WI38 (cell line): ENCODE measurements at regions not wholly inside any gene's neighbourhood (a gene's known extent, or its start where the extent isn't known, plus 50 kb on each side); places are given as distances from the start of the nearest gene placed in this dataset.

Experiments
- H3K4me3 ChIP-seq: 2 replicates; pipeline ENCODE4 v1.5.1; 2011; ENCODE audit warnings: low read depth, mild to moderate bottlenecking, control low read depth, low read length
- TF ChIP-seq, protein P1 (sequence below): IDR thresholded peaks from 2 replicates; pipeline ENCODE4 v1.5.1; 2012; ENCODE audit warnings: low read depth, mild to moderate bottlenecking, control low read depth, low read length

DNA sequence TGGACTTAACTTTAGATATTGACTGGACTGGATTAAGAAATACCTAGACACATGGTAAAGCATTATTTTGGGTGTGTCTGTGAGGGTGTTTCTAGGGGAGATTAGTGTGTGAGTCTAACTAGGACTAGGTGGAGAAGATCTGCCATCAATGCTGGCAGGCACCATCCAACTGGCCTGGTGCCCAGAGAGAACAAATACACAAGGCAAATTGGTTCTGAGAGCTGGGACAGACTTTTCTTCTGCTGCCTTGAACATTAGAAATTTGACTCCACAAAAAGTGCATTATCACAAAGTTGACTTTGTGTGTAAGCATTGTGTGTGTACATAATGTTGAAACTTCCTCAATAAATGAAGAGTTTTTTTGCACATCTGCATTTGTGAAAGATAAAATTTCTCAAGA lies 522.1 kb downstream of the SUCLA2 start:
- TF ChIP-seq, protein P1, sequence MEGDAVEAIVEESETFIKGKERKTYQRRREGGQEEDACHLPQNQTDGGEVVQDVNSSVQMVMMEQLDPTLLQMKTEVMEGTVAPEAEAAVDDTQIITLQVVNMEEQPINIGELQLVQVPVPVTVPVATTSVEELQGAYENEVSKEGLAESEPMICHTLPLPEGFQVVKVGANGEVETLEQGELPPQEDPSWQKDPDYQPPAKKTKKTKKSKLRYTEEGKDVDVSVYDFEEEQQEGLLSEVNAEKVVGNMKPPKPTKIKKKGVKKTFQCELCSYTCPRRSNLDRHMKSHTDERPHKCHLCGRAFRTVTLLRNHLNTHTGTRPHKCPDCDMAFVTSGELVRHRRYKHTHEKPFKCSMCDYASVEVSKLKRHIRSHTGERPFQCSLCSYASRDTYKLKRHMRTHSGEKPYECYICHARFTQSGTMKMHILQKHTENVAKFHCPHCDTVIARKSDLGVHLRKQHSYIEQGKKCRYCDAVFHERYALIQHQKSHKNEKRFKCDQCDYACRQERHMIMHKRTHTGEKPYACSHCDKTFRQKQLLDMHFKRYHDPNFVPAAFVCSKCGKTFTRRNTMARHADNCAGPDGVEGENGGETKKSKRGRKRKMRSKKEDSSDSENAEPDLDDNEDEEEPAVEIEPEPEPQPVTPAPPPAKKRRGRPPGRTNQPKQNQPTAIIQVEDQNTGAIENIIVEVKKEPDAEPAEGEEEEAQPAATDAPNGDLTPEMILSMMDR, result no peak
- no peak overlapping the region for H3K4me3 ChIP-seq

DNA sequence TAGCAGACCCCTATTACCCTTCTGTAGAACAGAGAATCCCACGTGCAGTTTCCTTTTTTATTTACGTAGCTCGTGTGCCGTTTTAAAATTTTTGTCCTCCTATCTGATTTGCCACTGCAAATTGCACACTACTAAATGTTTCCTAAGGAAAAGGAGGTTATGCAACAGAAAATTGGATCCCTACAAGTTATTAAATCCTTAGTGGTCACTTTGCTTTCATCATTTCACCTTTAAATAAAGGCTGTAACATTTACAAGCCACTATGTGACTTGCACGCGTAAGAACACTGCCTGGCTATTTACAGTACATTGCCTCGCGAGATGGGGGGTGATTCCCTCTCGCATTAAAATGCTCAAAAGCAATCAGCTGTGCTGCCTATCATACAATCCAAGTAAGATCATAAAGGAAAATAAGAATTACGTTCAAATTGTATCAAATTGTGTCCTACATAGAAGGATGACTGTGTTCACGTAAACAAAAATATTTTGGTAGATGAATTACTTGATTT lies 525.6 kb downstream of the SUCLA2 start:
- TF ChIP-seq, protein P1, result no peak
- H3K4me3 ChIP-seq, result no peak overlapping the region

DNA sequence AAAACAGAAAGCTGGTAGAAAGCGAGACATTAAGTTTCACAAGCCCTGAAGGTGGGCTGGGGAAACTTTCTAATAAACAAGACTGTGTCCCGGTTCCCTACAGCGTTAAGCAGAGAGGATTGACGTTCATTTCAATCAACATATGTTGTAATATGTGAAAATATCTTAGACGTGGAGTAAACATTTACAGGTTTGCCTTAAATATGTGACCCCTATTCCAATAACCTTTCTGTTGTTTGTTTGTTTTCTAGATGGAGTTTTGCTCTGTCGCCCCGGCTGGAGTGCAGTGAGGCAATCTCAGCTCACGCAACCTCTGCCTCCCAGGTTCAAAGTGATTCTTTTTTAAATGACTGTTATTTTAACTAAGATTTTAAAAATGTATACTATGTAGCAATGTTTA lies 526.2 kb downstream of the SUCLA2 start:
- TF ChIP-seq, protein P1, result no peak
- H3K4me3 ChIP-seq, result peak overlapping the region; percentile 8; the same call in 1 of the 2 replicates

DNA sequence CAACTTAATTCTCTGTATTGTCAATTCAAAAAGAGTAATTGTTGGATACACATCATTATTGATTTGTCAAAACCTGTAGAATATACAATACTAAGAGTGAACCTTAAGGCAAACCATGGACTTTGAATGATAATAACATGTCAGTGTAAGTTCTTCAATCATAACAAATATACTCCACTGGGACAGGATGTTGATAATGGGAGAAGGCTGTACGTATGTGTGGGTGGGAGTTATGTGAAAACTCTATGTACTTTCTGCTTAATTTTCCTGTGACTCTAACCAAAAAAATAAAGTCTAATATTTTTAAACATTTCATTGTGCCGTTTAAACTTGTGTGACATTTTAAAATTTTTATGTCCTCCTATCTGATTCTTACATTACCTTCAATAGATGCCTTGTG lies 526.7 kb downstream of the SUCLA2 start:
- TF ChIP-seq, protein P1, result no peak
- H3K4me3 ChIP-seq, result no peak overlapping the region

DNA sequence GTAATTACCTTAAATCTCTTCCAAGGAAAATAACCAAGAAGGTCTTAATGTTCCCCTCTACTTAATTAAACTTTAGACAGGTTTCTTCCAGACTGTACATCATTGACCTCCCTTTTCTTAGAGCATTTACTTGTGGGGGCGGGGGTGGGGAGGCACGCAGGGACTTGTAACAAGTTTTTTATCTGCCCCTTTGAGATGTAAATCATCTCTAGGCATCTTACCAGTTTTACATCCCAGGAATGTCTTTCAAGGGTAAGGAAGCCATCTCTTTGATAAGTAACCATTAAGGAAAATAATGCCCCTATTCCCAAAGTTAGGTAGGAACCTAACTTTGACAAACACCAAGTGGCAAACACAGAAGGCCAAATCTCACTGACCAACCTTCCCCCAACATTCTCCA lies 528.6 kb downstream of the SUCLA2 start:
- TF ChIP-seq, protein P1, result no peak
- H3K4me3 ChIP-seq, result no peak overlapping the region

DNA sequence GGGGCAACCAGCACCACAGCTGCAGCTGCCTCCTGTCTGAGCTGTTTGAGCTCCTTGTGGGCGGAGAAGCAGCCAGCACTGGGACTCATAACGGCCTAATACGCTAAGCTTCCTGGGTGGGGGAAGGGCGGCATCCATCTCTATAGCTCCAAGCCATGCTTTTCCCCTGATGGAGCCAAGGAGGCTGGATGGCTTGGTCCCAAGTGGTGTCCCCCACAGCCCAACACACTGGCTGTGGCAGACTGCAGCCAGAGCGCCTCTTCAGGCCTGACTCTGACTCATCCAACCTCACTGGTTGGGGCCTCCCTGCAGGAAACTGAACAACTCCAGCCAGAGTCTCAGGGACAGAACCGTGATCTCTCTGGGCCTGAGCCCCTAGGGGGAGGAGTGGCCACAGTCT lies 537.3 kb downstream of the SUCLA2 start:
- no peak overlapping the region for H3K4me3 ChIP-seq
- TF ChIP-seq, protein P1, result no peak

DNA sequence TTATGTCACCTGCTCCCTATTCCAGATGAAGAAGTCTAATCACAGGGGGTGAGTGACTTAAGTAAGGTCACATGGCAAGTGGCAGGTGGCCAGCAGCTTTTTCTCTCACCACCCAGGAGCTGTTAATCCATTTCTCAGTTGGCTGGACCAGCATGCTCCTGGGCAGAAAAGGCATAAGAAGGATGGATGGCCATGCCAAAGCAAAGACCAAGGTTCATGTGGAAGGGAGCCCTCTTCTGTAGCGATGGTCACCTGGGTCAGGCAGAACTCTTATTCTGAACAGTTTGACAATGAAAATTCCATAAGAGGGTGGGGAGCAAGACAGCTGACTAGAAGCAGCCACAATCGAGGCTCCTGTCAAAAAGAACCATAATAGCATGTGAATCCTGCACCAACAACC lies 538.1 kb downstream of the SUCLA2 start:
- TF ChIP-seq, protein P1, result no peak

More for the DNA sequence above, 538.1 kb downstream of the SUCLA2 start:
- no peak overlapping the region for H3K4me3 ChIP-seq
